Gastroesophageal sphincter (tissue), 4 donors: ENCODE measurements at regions not wholly inside any gene's neighbourhood (a gene's known extent, or its start where the extent isn't known, plus 50 kb on each side); places are given as distances from the start of the nearest gene placed in this dataset.

Experiments used
- ATAC-seq: fragments of 150-250 bp; one replicate; pipeline ENCODE4 v1.9.1; 2016; ENCODE audit warnings: mild to moderate bottlenecking, moderate library complexity
- H3K27ac ChIP-seq, 4 donors: fragments of 200-600 bp; sonication (generic) in 3 of 4; 1 replicate in 3 of 4; 2 replicates in 1 of 4; pipeline ENCODE4 v1.5.1; 2016 to 2019
- H3K27me3 ChIP-seq: fragments of 200-600 bp; sonication (generic); one replicate; pipeline ENCODE4 v1.5.1; 2019
- H3K36me3 ChIP-seq, 2 donors: fragments of 200-600 bp; sonication (generic); one replicate each; pipeline ENCODE4 v1.5.1; 2019; ENCODE audit warnings: control low read depth in 1 of 2
- H3K4me1 ChIP-seq, 3 donors: fragments of 200-600 bp; sonication (generic); 1 replicate in 2 of 3; 2 replicates in 1 of 3; pipeline ENCODE4 v1.5.1; 2016 to 2019; ENCODE audit warnings: control low read depth in 2 of 3
- H3K4me3 ChIP-seq, 2 donors: fragments of 200-600 bp; sonication (generic); one replicate each; pipeline ENCODE4 v1.5.1; 2019; ENCODE audit warnings: mild to moderate bottlenecking in 1 of 2, moderate library complexity in 1 of 2
- H3K9me3 ChIP-seq, 3 donors: fragments of 200-600 bp; sonication (generic); one replicate each; pipeline ENCODE4 v1.5.1; 2017 to 2019; ENCODE audit warnings: control low read depth in 2 of 3
- CTCF ChIP-seq, 4 experiments: fragments of 200-600 bp in 2 of 4; fragments of 450-650 bp in 2 of 4; sonication (generic) in 1 of 4; IDR thresholded peaks; one replicate each; pipeline ENCODE4 v1.5.1; 2017 to 2019; ENCODE audit warnings: antibody characterized with exemption in 4 of 4, mild to moderate bottlenecking in 2 of 4, moderate library complexity in 2 of 4
- EP300 ChIP-seq: sonication (generic); formaldehyde crosslinking; IDR thresholded peaks from one replicate; pipeline ENCODE4 v1.6.1; 2017; ENCODE audit warnings: antibody characterized with exemption, mild to moderate bottlenecking
- POLR2A ChIP-seq, 2 donors: fragments of 450-650 bp; IDR thresholded peaks; one replicate each; pipeline ENCODE4 v1.6.1; 2017; ENCODE audit warnings: antibody characterized with exemption in 2 of 2, mild to moderate bottlenecking in 2 of 2, moderate library complexity in 1 of 2
- POLR2AphosphoS5 ChIP-seq: sonication (generic); formaldehyde crosslinking; IDR thresholded peaks from one replicate; pipeline ENCODE4 v1.6.1; 2017; ENCODE audit warnings: antibody characterized with exemption
- WGBS, 2 donors: methylation state at CpG; one replicate each; pipeline ENCODE4 v1.1.5; 2018; ENCODE audit warnings: low coverage in 1 of 2; 5-methylcytosine and 5-hydroxymethylcytosine counted together

GRCh38 chr20:48387675-48388074, 440.1 kb downstream of the PREX1 start:
- H3K27me3 ChIP-seq, result no peaks in the 10 kb centered on the region
- no peak overlapping the region for H3K27ac ChIP-seq
- no peak for ATAC-seq
- no peaks in the 10 kb centered on the region for H3K36me3 ChIP-seq
- H3K9me3 ChIP-seq, result peaks cover 0 to 8% (median 0%) of the 10 kb centered on the region in 3 donors
- no peak overlapping the region for H3K4me3 ChIP-seq
- WGBS, 2 donors, result 81 to 100% methylated on average over 2 to 5 of the region's 5 CpGs
- no peaks in the 10 kb centered on the region for H3K4me1 ChIP-seq
- TF ChIP-seq CTCF (IDR thresholded peaks at IDR 0.05) (no peak), POLR2AphosphoS5 (no peak), EP300 (no peak), POLR2A (IDR thresholded peaks at IDR 0.05) (no peak)

GRCh38 chr20:48385527-48385926, 442.3 kb downstream of the PREX1 start:
- WGBS, 2 donors, result 85 to 91% methylated on average over 2 to 3 of the region's 4 CpGs
- H3K4me3 ChIP-seq, result no peak overlapping the region
- no peaks in the 10 kb centered on the region for H3K27me3 ChIP-seq
- no peak overlapping the region for H3K27ac ChIP-seq
- ATAC-seq, result no peak
- TF ChIP-seq POLR2A (IDR thresholded peaks at IDR 0.05), result no peak
- no peak for TF ChIP-seq POLR2AphosphoS5
- TF ChIP-seq EP300, result no peak
- TF ChIP-seq CTCF (IDR thresholded peaks at IDR 0.05), result no peak
- H3K9me3 ChIP-seq, result no peaks in the 10 kb centered on the region
- peaks cover 0 to 14% (median 0%) of the 10 kb centered on the region in 3 donors for H3K4me1 ChIP-seq
- no peaks in the 10 kb centered on the region for H3K36me3 ChIP-seq

- Histone ChIP-seq H3K9me3 (no peaks in the 10 kb centered on the region), H3K27me3 (no peaks in the 10 kb centered on the region), H3K4me1 (peaks cover 0 to 17% (median 0%) of the 10 kb centered on the region in 3 donors), H3K27ac (no peak overlapping the region), H3K4me3 (no peak overlapping the region), H3K36me3 (no peaks in the 10 kb centered on the region)
- TF ChIP-seq EP300, result no peak
- TF ChIP-seq POLR2AphosphoS5, result no peak
- no peak for TF ChIP-seq POLR2A (IDR thresholded peaks at IDR 0.05)
- no peak for TF ChIP-seq CTCF (IDR thresholded peaks at IDR 0.05)
- 80 to 100% methylated on average over 1 to 2 of the region's 17 CpGs for WGBS, 2 donors
- ATAC-seq, result no peak
Observed at GRCh38 chr20:48385114-48385513, 442.7 kb downstream of the PREX1 start.

- Histone ChIP-seq H3K27me3 (no peaks in the 10 kb centered on the region), H3K4me3 (no peak overlapping the region), H3K36me3 (no peaks in the 10 kb centered on the region), H3K9me3 (no peaks in the 10 kb centered on the region), H3K4me1 (peaks cover 0 to 17% (median 0%) of the 10 kb centered on the region in 3 donors), H3K27ac (no peak overlapping the region)
- ATAC-seq, result no peak
- TF ChIP-seq POLR2AphosphoS5 (no peak), POLR2A (IDR thresholded peaks at IDR 0.05) (no peak), EP300 (no peak), CTCF (IDR thresholded peaks at IDR 0.05) (no peak)
- 79 to 90% methylated on average over 6 to 16 of the region's 26 CpGs for WGBS, 2 donors
Observed at GRCh38 chr20:48384147-48384818, 443.5 kb downstream of the PREX1 start.

- Histone ChIP-seq H3K9me3 (no peaks in the 10 kb centered on the region), H3K36me3 (no peaks in the 10 kb centered on the region), H3K4me1 (peaks cover 0 to 17% (median 0%) of the 10 kb centered on the region in 3 donors), H3K27me3 (no peaks in the 10 kb centered on the region), H3K4me3 (no peak overlapping the region), H3K27ac (no peak overlapping the region)
- no peak for ATAC-seq
- WGBS, 2 donors, result 97 to 98% methylated on average over 3 of the region's 3 CpGs
- no peak for TF ChIP-seq POLR2A (IDR thresholded peaks at IDR 0.05)
Observed at GRCh38 chr20:48383252-48383651, 444.5 kb downstream of the PREX1 start.
